Thoracic aorta (tissue), 2 donors: ENCODE measurements at regions not wholly inside any gene's neighbourhood (a gene's known extent, or its start where the extent isn't known, plus 50 kb on each side); places are given as distances from the start of the nearest gene placed in this dataset.

ENCODE experiments used
- ATAC-seq: fragments of 150-250 bp; one replicate; pipeline ENCODE4 v1.8.0; 2017; ENCODE audit warnings: low read depth; ENCODE audit not compliant: insufficient number of reproducible peaks, low FRiP score
- DNase-seq: peaks from one replicate; pipeline ENCODE4 v3.0.0-alpha.2; 2020; ENCODE audit warnings: low spot score
- H3K27ac ChIP-seq, 2 donors: fragments of 200-600 bp; sonication (generic); 1 replicate in 1 of 2; 2 replicates in 1 of 2; pipeline ENCODE4 v1.5.1; 2016; ENCODE audit warnings: mild to moderate bottlenecking in 2 of 2, moderate library complexity in 2 of 2
- H3K27me3 ChIP-seq: fragments of 200-600 bp; sonication (generic); replicated peaks from 2 replicates; pipeline ENCODE4 v1.6.0; 2016; ENCODE audit warnings: mild to moderate bottlenecking; ENCODE audit not compliant: insufficient read depth
- H3K36me3 ChIP-seq: fragments of 200-600 bp; sonication (generic); one replicate; pipeline ENCODE4 v1.5.1; 2016
- H3K4me1 ChIP-seq, 2 donors: fragments of 200-600 bp; sonication (generic); 1 replicate in 1 of 2; 2 replicates in 1 of 2; pipeline versions ENCODE4 v1.5.1 to v1.6.0; 2016; ENCODE audit warnings: low read depth in 2 of 2, mild to moderate bottlenecking in 1 of 2; ENCODE audit not compliant: control insufficient read depth in 1 of 2
- H3K4me3 ChIP-seq: fragments of 200-600 bp; sonication (generic); 2 replicates; pipeline ENCODE4 v1.5.1; 2016; ENCODE audit warnings: mild to moderate bottlenecking
- H3K9me3 ChIP-seq: fragments of 200-600 bp; sonication (generic); 2 replicates; pipeline ENCODE4 v1.5.1; 2016
- CTCF ChIP-seq: fragments of 200-600 bp; sonication (generic); IDR thresholded peaks from one replicate; pipeline ENCODE4 v1.5.1; 2019; ENCODE audit warnings: antibody characterized with exemption

DNA sequence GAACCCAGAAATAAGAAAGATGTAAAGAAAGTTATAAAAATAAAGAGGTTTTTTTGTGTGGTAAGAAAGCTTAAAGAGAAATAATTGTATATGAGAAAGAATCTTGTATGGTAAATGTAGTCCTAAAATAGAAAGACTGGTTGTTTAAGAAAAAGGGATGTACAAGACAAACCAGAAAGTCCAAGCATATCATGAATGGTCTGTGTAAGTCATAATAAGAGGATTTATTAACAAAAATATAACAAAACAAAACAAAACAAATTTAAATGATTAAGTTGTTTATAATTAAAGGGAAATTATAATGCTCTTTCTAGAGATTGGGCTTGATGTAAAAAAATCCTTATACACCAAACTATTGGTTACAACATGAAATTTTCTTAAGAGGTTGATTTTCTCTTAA lies 590.4 kb upstream of the PTGER4 start:
- no peak for TF ChIP-seq CTCF
- H3K36me3 ChIP-seq: no peaks in the 10 kb centered on the region
- H3K9me3 ChIP-seq: no peaks in the 10 kb centered on the region
- H3K4me3 ChIP-seq: no peak overlapping the region
- H3K27ac ChIP-seq: no peak overlapping the region
- no peaks in the 10 kb centered on the region for H3K4me1 ChIP-seq
- no peak for DNase-seq
- no peaks in the 10 kb centered on the region for H3K27me3 ChIP-seq
- no peak for ATAC-seq

GRCh38 chr5:40084614-40085013 lies 595.1 kb upstream of the PTGER4 start:
- no peak for DNase-seq
- Histone ChIP-seq H3K4me3 (no peak overlapping the region), H3K9me3 (no peaks in the 10 kb centered on the region), H3K27ac (no peak overlapping the region), H3K4me1 (no peaks in the 10 kb centered on the region), H3K27me3 (no peaks in the 10 kb centered on the region), H3K36me3 (no peaks in the 10 kb centered on the region)
- ATAC-seq: no peak
- TF ChIP-seq CTCF: no peak

DNA sequence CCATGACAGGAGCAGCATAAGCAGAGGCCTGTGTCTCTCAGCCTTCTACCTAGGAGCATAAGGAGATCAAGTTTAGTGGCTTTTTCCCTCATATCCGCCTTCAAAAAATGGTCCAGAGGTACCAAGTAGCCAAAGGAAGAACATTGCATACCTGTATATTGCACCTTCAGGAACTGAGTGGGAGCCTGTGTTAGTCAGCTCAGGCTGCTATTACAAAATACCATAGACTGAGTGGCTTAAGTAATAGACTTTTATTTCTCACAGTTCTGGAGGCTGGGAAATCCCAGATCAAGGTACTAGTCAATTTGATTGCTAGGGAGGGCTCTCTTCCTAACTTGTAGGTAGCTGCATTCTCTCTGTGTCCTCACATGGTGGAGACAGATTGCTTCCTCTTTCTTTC lies 597.4 kb upstream of the PTGER4 start:
- H3K9me3 ChIP-seq: no peaks in the 10 kb centered on the region
- no peak for TF ChIP-seq CTCF
- no peaks in the 10 kb centered on the region for H3K27me3 ChIP-seq
- ATAC-seq (no peak), DNase-seq (no peak)
- H3K4me1 ChIP-seq: no peaks in the 10 kb centered on the region
- no peaks in the 10 kb centered on the region for H3K36me3 ChIP-seq
- H3K27ac ChIP-seq: no peak overlapping the region
- no peak overlapping the region for H3K4me3 ChIP-seq

- Histone ChIP-seq H3K27me3 (no peaks in the 10 kb centered on the region), H3K36me3 (no peaks in the 10 kb centered on the region), H3K4me3 (no peak overlapping the region), H3K9me3 (no peaks in the 10 kb centered on the region), H3K4me1 (no peaks in the 10 kb centered on the region), H3K27ac (no peak overlapping the region)
- no peak for ATAC-seq
- no peak for DNase-seq
- TF ChIP-seq CTCF: no peak
Observed at GRCh38 chr5:40080191-40080590, 599.5 kb upstream of the PTGER4 start.

DNA sequence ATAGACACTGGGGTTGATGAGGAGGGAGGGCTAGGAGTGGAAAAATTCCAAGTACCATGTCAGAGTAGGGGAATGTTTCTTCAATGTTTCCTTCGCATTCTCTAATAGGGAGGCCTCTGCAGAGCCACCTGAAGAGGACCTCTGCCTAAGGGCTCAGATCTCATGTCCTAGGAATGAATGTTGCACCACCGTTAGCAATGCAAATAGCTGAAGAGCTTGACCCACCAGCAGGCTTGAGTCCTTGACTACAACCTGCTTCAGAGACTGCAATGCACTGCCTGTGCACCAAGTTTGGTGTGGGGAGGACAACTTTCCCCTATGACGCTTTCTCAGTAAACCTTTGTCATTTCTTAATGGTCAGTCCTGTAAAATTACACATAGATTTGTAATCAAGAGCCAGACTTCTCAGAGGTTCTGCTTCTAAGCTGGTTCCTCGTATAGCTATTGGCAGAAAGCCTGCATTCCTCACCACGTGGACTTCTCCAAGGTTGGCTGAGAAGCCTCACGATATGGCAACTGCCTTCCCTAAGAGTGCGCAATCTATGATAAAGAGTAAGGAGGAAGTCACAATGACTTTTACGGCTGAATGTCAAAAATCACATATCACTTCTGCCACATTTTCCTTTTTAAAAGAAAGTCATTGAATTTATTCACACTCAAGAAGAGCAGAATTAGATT lies 600.7 kb upstream of the PTGER4 start:
- Histone ChIP-seq H3K27ac (no peak overlapping the region), H3K9me3 (no peaks in the 10 kb centered on the region), H3K27me3 (no peaks in the 10 kb centered on the region), H3K4me1 (no peaks in the 10 kb centered on the region), H3K36me3 (no peaks in the 10 kb centered on the region), H3K4me3 (no peak overlapping the region)
- TF ChIP-seq CTCF: no peak
- DNase-seq (no peak), ATAC-seq (no peak)
